HCT116 (cell line): ENCODE measurements at regions not wholly inside any gene's neighbourhood (a gene's known extent, or its start where the extent isn't known, plus 50 kb on each side); places are given as distances from the start of the nearest gene placed in this dataset.

ENCODE experiments used
- ATAC-seq: fragments of 200-7000 bp; cut with Tn5 transposase; 2 replicates; pipeline ENCODE4 v1.9.1; 2020; ENCODE audit warnings: mild to moderate bottlenecking, moderate library complexity
- BruUV-seq: library from RNA; stranded (reverse); fragments of 400-500 nt; replicated peaks from 2 replicates; lab custom pipeline; 2021; lab: Mats Ljungman, UMichigan
- CTCF ChIA-PET: fragments of 300-600 bp; sonication (Branson Sonifier 250); formaldehyde crosslinking; loops from one replicate; lab custom pipeline; 2021; ENCODE audit warnings: antibody characterized with exemption; lab: Charles Lee
- POLR2A ChIA-PET: fragments of 300-600, 350-600 bp; sonication (Branson Sonifier 250); formaldehyde crosslinking; loops from one replicate; lab custom pipeline; 2021; ENCODE audit warnings: antibody characterized with exemption; lab: Charles Lee
- RAD21 ChIA-PET, 2 experiments: fragments of 300-600 bp; sonication (Branson Sonifier 250); formaldehyde crosslinking; loops; one replicate each; lab custom pipeline; 2023; ENCODE audit warnings: low total read pairs in 2 of 2; ENCODE audit not compliant: uncharacterized antibody in 2 of 2, unreplicated experiment in 2 of 2, low non-redundant PET in 1 of 2; lab: Charles Lee
- DNase-seq: peaks from one replicate; pipeline ENCODE4 v3.0.0-alpha.2; 2010; ENCODE audit warnings: low read depth, low spot score
- H2AFZ ChIP-seq: fragments of 200-600 bp; shearing (Covaris generic), sonication (generic); 2 replicates; pipeline ENCODE4 v1.6.1; 2017; ENCODE audit warnings: low read depth, mixed run types, mixed read lengths, antibody characterized with exemption, low read length; ENCODE audit not compliant: poor library complexity, severe bottlenecking
- H3K27ac ChIP-seq: 2 replicates; pipeline ENCODE4 v1.5.1; 2012; ENCODE audit warnings: low read depth, low read length
- H3K27me3 ChIP-seq: fragments of 200-600 bp; sonication (generic); 2 replicates; pipeline ENCODE4 v1.6.1; 2016; ENCODE audit warnings: mixed run types, low read length, mixed read lengths; ENCODE audit not compliant: insufficient read depth
- H3K36me3 ChIP-seq, 2 experiments: fragments of 200-500 bp in 1 of 2; fragments of 200-600 bp in 1 of 2; sonication (Bioruptor generic) in 1 of 2; sonication (generic) in 1 of 2; 2 replicates each; pipeline versions ENCODE4 v1.5.1 to v1.6.1; 2014 to 2016; ENCODE audit warnings: low read length in 2 of 2, inconsistent platforms in 1 of 2, mixed read lengths in 1 of 2, mixed run types in 1 of 2; ENCODE audit not compliant: insufficient read depth in 2 of 2, control insufficient read depth in 1 of 2
- H3K4me1 ChIP-seq, 2 experiments: fragments of 200-600 bp in 1 of 2; sonication (generic) in 1 of 2; 2 replicates each; pipeline versions ENCODE4 v1.5.1 to v1.6.1; 2012 to 2017; ENCODE audit warnings: low read length in 2 of 2, inconsistent platforms in 1 of 2, mild to moderate bottlenecking in 1 of 2, mixed read lengths in 1 of 2, mixed run types in 1 of 2, moderate library complexity in 1 of 2; ENCODE audit not compliant: insufficient read depth in 2 of 2, control insufficient read depth in 1 of 2
- H3K4me2 ChIP-seq: fragments of 200-600 bp; sonication (generic); 2 replicates; pipeline ENCODE4 v1.6.1; 2017; ENCODE audit warnings: mixed run types, low read length, mixed read lengths
- H3K4me3 ChIP-seq, 2 experiments: fragments of 200-600 bp in 1 of 2; sonication (generic) in 1 of 2; replicated peaks in 1 of 2; 2 replicates each; pipeline ENCODE4 v1.5.1; 2011 to 2016; ENCODE audit warnings: low read length in 2 of 2, control low read depth in 1 of 2, low read depth in 1 of 2, mild to moderate bottlenecking in 1 of 2, mixed read lengths in 1 of 2, mixed run types in 1 of 2
- H3K79me2 ChIP-seq: fragments of 200-600 bp; sonication (generic); 2 replicates; pipeline ENCODE4 v1.6.1; 2017; ENCODE audit warnings: mild to moderate bottlenecking, mixed run types, low read length, moderate library complexity, mixed read lengths; ENCODE audit not compliant: insufficient read depth
- H3K9ac ChIP-seq: fragments of 200-600 bp; sonication (generic); 2 replicates; pipeline ENCODE4 v1.6.1; 2016; ENCODE audit warnings: low read length, mixed read lengths
- H3K9me2 ChIP-seq: fragments of 200-600 bp; sonication (generic), shearing (Covaris generic); 2 replicates; pipeline ENCODE4 v1.6.1; 2017; ENCODE audit warnings: mixed run types, mild to moderate bottlenecking, moderate library complexity; ENCODE audit not compliant: insufficient read depth
- H3K9me3 ChIP-seq, 2 experiments: fragments of 200-500 bp in 1 of 2; fragments of 200-600 bp in 1 of 2; sonication (Bioruptor generic) in 1 of 2; sonication (generic) in 1 of 2; 2 replicates each; pipeline ENCODE4 v1.6.1; 2014 to 2017; ENCODE audit warnings: low read length in 2 of 2, mixed read lengths in 2 of 2, inconsistent platforms in 1 of 2, low read depth in 1 of 2, mild to moderate bottlenecking in 1 of 2, mixed run types in 1 of 2, moderate library complexity in 1 of 2; ENCODE audit not compliant: control insufficient read depth in 1 of 2, insufficient read depth in 1 of 2
- H4K20me1 ChIP-seq: fragments of 200-600 bp; sonication (generic), shearing (Covaris generic); 2 replicates; pipeline ENCODE4 v1.6.1; 2017; ENCODE audit warnings: mixed run types, mild to moderate bottlenecking, moderate library complexity; ENCODE audit not compliant: insufficient read depth
- CBX3 ChIP-seq: IDR thresholded peaks from 2 replicates; pipeline ENCODE4 v1.6.1; 2012; ENCODE audit warnings: low read depth
- CEBPB ChIP-seq: IDR thresholded peaks from 2 replicates; pipeline ENCODE4 v1.6.1; 2012; ENCODE audit warnings: low read depth
- CTCF ChIP-seq, 3 experiments: fragments of 200-600 bp in 1 of 3; sonication (generic) in 1 of 3; IDR thresholded peaks in 2 of 3; conservative IDR thresholded peaks in 1 of 3; 2 replicates each; pipeline ENCODE4 v1.5.1; 2012 to 2017; ENCODE audit warnings: low read depth in 2 of 3, low read length in 2 of 3, antibody characterized with exemption in 1 of 3, borderline replicate concordance in 1 of 3, control low read depth in 1 of 3, mild to moderate bottlenecking in 1 of 3, mixed read lengths in 1 of 3, mixed run types in 1 of 3, moderate library complexity in 1 of 3; ENCODE audit not compliant: insufficient read depth in 1 of 3
- EGR1 ChIP-seq: IDR thresholded peaks from 2 replicates; pipeline ENCODE4 v1.6.1; 2012; ENCODE audit warnings: low read depth
- ELF1 ChIP-seq: IDR thresholded peaks from 2 replicates; pipeline ENCODE4 v1.6.1; 2012; ENCODE audit warnings: low read depth, borderline replicate concordance
- EZH2 ChIP-seq: fragments of 200-600 bp; sonication (generic); IDR thresholded peaks from 2 replicates; pipeline ENCODE4 v1.6.1; 2017; ENCODE audit warnings: antibody characterized with exemption, mixed run types
- EZH2phosphoT487 ChIP-seq: fragments of 200-600 bp; IDR thresholded peaks from 2 replicates; pipeline ENCODE4 v1.6.1; 2018; ENCODE audit warnings: antibody characterized with exemption, borderline replicate concordance
- JUND ChIP-seq: IDR thresholded peaks from 2 replicates; pipeline ENCODE4 v1.6.1; 2012
- POLR2A ChIP-seq: IDR thresholded peaks from 2 replicates; pipeline ENCODE4 v1.7.0; 2011; ENCODE audit warnings: borderline replicate concordance; ENCODE audit not compliant: insufficient read depth, insufficient read length; ENCODE audit errors: extremely low read depth
- POLR2AphosphoS5 ChIP-seq: IDR thresholded peaks from 2 replicates; pipeline ENCODE4 v1.6.1; 2011; ENCODE audit warnings: mild to moderate bottlenecking, low read depth, low read length, moderate library complexity
- RAD21 ChIP-seq: IDR thresholded peaks from 2 replicates; pipeline ENCODE4 v1.6.1; 2012; ENCODE audit warnings: low read depth, mild to moderate bottlenecking
- SIN3A ChIP-seq: IDR thresholded peaks from 2 replicates; pipeline ENCODE4 v1.6.1; 2012; ENCODE audit warnings: low read depth
- SRF ChIP-seq: IDR thresholded peaks from 2 replicates; pipeline ENCODE4 v1.6.1; 2012; ENCODE audit warnings: low read depth
- TCF7L2 ChIP-seq: IDR thresholded peaks from 2 replicates; pipeline ENCODE4 v1.7.0; 2011; ENCODE audit warnings: borderline replicate concordance, inconsistent platforms; ENCODE audit not compliant: insufficient read depth, insufficient read length; ENCODE audit errors: extremely low read depth
- ZFX ChIP-seq: fragments of 450-650 bp; IDR thresholded peaks from 2 replicates; pipeline ENCODE4 v1.6.1; 2017
- ZNF274 ChIP-seq: fragments of 200-500 bp; sonication (Bioruptor generic); IDR thresholded peaks from 2 replicates; pipeline ENCODE4 v1.6.1; 2014; ENCODE audit warnings: mild to moderate bottlenecking, low read depth, low read length, inconsistent platforms
- intact Hi-C: fragments of 100-400 bp; cut with micrococcal nuclease; formaldehyde crosslinking; loops from 2 replicates; pipeline ENCODE4 v1.10.0; 2022
- TF ChIP-seq, protein P1 (sequence below): IDR thresholded peaks from 2 replicates; pipeline ENCODE4 v1.6.1; 2012
- TF ChIP-seq, protein P2 (sequence below): IDR thresholded peaks from 2 replicates; pipeline ENCODE4 v1.6.1; 2011; ENCODE audit warnings: mild to moderate bottlenecking, low read length, moderate library complexity; ENCODE audit not compliant: insufficient replicate concordance; ENCODE audit errors: extremely low read depth

GRCh38 chr2:48855142-48855541 lies 99.6 kb upstream of the LHCGR start:
- Histone ChIP-seq H3K9me2 (no peaks in the 10 kb centered on the region), H4K20me1 (no peaks in the 10 kb centered on the region), H2AFZ (no peak overlapping the region), H3K4me1 (no peaks in the 10 kb centered on the region), H3K4me2 (no peak overlapping the region), H3K9me3 (no peaks in the 10 kb centered on the region), H3K79me2 (no peaks in the 10 kb centered on the region), H3K36me3 (no peaks in the 10 kb centered on the region), H3K27ac (no peak overlapping the region), H3K9ac (no peak overlapping the region), H3K4me3 (no peak overlapping the region), H3K27me3 (peaks cover 16% of the 10 kb centered on the region)
- intact Hi-C loops = no loop called here
- DNase-seq = no peak
- CTCF ChIA-PET = no interaction called here
- POLR2A ChIA-PET = no interaction called here
- no TSS peak for BruUV-seq
- no peak for ATAC-seq
- TF ChIP-seq EZH2phosphoT487 = no peak
- no peak for TF ChIP-seq TCF7L2
- no peak for TF ChIP-seq CBX3
- TF ChIP-seq SIN3A = no peak
- RAD21 ChIA-PET = no interaction called here

DNA sequence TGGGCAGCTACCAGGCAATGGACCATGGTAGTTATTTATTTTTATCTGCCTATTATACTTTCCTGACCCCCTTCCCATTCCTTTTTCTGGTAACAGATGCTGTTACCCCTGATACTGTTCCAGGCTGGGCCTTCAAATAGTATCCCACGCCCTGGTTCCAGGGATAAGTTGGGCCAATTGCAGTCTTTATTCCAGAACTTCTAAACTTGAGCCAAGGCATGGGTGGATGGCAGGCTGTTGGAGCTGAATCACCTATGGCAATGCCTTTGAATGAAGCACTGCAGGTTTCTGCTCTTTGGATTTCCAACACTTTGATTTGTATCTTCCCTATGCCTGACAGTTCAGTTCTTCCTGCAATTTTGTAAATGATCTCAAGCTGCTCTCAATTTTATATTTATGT lies 99.2 kb upstream of the LHCGR start:
- Histone ChIP-seq H3K9ac (no peak overlapping the region), H3K9me2 (no peaks in the 10 kb centered on the region), H3K4me1 (no peaks in the 10 kb centered on the region), H3K27me3 (peaks cover 16% of the 10 kb centered on the region), H3K79me2 (no peaks in the 10 kb centered on the region), H4K20me1 (no peaks in the 10 kb centered on the region), H3K36me3 (no peaks in the 10 kb centered on the region), H3K4me2 (no peak overlapping the region), H3K9me3 (no peaks in the 10 kb centered on the region), H3K27ac (no peak overlapping the region), H3K4me3 (no peak overlapping the region), H2AFZ (no peak overlapping the region)
- TF ChIP-seq CTCF (IDR thresholded peaks at IDR 0.05 in 2 of 3, conservative IDR thresholded peaks at IDR 0.05 in 1 of 3; ENCODE audit: borderline replicate concordance in 1 of 3, insufficient read depth in 1 of 3, low read depth in 2 of 3, low read length in 2 of 3) = no peak
- TF ChIP-seq JUND = no peak
- no peak for TF ChIP-seq ZFX
- TF ChIP-seq CEBPB = no peak
- TF ChIP-seq, protein P1, sequence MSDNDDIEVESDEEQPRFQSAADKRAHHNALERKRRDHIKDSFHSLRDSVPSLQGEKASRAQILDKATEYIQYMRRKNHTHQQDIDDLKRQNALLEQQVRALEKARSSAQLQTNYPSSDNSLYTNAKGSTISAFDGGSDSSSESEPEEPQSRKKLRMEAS = no peak
- no peak for TF ChIP-seq EZH2phosphoT487
- TF ChIP-seq ZNF274 = no peak
- no peak for TF ChIP-seq EZH2
- TF ChIP-seq CBX3 = no peak
- no peak for TF ChIP-seq EGR1
- TF ChIP-seq RAD21 = no peak
- TF ChIP-seq, protein P2, sequence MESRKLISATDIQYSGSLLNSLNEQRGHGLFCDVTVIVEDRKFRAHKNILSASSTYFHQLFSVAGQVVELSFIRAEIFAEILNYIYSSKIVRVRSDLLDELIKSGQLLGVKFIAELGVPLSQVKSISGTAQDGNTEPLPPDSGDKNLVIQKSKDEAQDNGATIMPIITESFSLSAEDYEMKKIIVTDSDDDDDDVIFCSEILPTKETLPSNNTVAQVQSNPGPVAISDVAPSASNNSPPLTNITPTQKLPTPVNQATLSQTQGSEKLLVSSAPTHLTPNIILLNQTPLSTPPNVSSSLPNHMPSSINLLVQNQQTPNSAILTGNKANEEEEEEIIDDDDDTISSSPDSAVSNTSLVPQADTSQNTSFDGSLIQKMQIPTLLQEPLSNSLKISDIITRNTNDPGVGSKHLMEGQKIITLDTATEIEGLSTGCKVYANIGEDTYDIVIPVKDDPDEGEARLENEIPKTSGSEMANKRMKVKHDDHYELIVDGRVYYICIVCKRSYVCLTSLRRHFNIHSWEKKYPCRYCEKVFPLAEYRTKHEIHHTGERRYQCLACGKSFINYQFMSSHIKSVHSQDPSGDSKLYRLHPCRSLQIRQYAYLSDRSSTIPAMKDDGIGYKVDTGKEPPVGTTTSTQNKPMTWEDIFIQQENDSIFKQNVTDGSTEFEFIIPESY = no peak
- TF ChIP-seq POLR2AphosphoS5 = no peak
- no peak for TF ChIP-seq SRF
- no peak for TF ChIP-seq POLR2A
- no peak for TF ChIP-seq ELF1
- no peak for TF ChIP-seq SIN3A
- BruUV-seq = no TSS peak
- ATAC-seq = no peak
- POLR2A ChIA-PET = no interaction called here
- no peak for DNase-seq
- RAD21 ChIA-PET = no interaction called here
- intact Hi-C loops = no loop called here
- CTCF ChIA-PET = no interaction called here
